Uterus (tissue), 2 donors: ENCODE measurements at regions not wholly inside any gene's neighbourhood (a gene's known extent, or its start where the extent isn't known, plus 50 kb on each side); places are given as distances from the start of the nearest gene placed in this dataset.

Experiments used
- CTCF ChIP-seq, 4 experiments: fragments of 200-600 bp in 2 of 4; fragments of 450-650 bp in 2 of 4; sonication (generic) in 2 of 4; IDR thresholded peaks; one replicate each; pipeline ENCODE4 v1.5.1; 2016 to 2019; ENCODE audit warnings: antibody characterized with exemption in 4 of 4, mild to moderate bottlenecking in 2 of 4, moderate library complexity in 1 of 4
- POLR2A ChIP-seq, 2 donors: fragments of 450-650 bp; IDR thresholded peaks; one replicate each; pipeline ENCODE4 v1.6.1; 2016; ENCODE audit warnings: antibody characterized with exemption in 2 of 2, mild to moderate bottlenecking in 1 of 2, moderate library complexity in 1 of 2

DNA sequence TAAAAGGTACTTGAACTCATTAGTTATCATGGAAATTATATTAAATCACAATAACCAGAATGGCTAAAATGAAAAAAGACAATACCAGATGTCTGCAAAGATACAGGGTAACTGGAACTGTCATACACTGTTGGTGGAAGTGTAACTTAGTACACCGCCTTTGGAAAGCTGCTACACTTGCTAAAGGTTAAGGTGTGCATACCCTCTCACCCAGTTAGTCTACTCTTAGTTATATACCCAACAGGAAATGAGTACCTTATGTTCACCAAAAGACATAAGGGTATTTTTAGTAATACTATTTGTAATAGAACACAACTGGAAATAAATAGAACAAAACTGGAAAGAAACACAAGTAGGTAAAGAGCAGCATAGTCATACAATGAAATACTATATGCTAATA, 155.8 kb upstream of the THUMPD2 start:
- TF ChIP-seq POLR2A (IDR thresholded peaks at IDR 0.05) (no peak), CTCF (IDR thresholded peaks at IDR 0.05) (no peak)
